Omental fat pad (tissue), 3 donors: ENCODE measurements at regions not wholly inside any gene's neighbourhood (a gene's known extent, or its start where the extent isn't known, plus 50 kb on each side); places are given as distances from the start of the nearest gene placed in this dataset.

ENCODE experiments used
- ATAC-seq: fragments of 150-250 bp; one replicate; pipeline ENCODE4 v1.9.1; 2016; ENCODE audit warnings: mild to moderate bottlenecking, moderate library complexity; ENCODE audit not compliant: low FRiP score
- DNase-seq: peaks from one replicate; pipeline ENCODE4 v3.0.0-alpha.2; 2019; ENCODE audit warnings: low spot score
- TF ChIP-seq, protein P1 (sequence below), 3 donors: fragments of 450-650 bp; IDR thresholded peaks; one replicate each; pipeline ENCODE4 v1.5.1; 2016 to 2017; ENCODE audit warnings: antibody characterized with exemption in 3 of 3, mild to moderate bottlenecking in 3 of 3, moderate library complexity in 2 of 3

DNA sequence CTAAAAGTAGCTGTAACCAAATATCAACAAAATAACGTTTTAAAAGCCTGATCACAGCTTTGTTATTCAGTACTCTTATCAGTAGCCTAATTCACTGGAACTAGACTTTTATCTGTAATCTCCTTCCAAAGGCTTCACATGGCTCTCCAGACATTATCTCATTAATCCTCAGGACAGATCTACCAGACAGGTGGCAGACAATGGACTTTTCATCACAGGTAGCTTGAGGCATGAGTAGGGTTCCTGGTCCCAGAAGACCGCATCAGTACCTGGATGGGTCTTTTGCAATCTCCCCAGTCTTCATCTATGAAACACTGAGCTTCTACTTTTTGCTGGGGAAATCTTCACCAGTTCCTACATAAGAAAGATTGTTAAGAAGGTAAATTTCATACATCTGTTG is 132.2 kb upstream of the FOXD3 start:
- DNase-seq: no peak
- no peak for ATAC-seq
- TF ChIP-seq, protein P1, sequence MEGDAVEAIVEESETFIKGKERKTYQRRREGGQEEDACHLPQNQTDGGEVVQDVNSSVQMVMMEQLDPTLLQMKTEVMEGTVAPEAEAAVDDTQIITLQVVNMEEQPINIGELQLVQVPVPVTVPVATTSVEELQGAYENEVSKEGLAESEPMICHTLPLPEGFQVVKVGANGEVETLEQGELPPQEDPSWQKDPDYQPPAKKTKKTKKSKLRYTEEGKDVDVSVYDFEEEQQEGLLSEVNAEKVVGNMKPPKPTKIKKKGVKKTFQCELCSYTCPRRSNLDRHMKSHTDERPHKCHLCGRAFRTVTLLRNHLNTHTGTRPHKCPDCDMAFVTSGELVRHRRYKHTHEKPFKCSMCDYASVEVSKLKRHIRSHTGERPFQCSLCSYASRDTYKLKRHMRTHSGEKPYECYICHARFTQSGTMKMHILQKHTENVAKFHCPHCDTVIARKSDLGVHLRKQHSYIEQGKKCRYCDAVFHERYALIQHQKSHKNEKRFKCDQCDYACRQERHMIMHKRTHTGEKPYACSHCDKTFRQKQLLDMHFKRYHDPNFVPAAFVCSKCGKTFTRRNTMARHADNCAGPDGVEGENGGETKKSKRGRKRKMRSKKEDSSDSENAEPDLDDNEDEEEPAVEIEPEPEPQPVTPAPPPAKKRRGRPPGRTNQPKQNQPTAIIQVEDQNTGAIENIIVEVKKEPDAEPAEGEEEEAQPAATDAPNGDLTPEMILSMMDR (IDR thresholded peaks at IDR 0.05): no peak

DNA sequence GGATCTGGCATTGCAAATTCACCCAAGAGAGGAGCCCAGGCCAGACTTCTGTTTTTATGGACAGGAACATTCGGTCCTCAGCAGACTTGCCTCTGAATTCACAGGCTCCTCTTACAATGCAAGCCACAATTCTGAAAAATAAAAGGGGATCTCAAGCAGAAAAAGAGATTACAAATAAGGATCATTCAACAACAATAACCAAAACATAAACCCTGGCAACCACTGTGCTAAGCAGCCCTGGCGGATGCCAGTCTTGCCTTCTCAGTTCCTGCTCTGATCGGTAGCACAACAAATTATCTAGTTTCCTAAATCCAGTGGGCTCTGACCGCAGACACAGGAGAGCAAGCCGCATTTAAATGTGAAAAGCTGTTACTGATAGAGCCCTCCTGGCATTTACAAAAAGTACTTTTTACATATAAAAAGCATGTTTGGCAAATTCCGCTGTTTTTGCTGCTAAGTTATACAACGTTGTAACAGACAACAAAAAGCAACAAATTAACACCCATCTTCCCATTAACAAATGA is 123.4 kb upstream of the FOXD3 start:
- ATAC-seq (no peak), DNase-seq (no peak)
- TF ChIP-seq, protein P1 (IDR thresholded peaks at IDR 0.05): no peak

DNA sequence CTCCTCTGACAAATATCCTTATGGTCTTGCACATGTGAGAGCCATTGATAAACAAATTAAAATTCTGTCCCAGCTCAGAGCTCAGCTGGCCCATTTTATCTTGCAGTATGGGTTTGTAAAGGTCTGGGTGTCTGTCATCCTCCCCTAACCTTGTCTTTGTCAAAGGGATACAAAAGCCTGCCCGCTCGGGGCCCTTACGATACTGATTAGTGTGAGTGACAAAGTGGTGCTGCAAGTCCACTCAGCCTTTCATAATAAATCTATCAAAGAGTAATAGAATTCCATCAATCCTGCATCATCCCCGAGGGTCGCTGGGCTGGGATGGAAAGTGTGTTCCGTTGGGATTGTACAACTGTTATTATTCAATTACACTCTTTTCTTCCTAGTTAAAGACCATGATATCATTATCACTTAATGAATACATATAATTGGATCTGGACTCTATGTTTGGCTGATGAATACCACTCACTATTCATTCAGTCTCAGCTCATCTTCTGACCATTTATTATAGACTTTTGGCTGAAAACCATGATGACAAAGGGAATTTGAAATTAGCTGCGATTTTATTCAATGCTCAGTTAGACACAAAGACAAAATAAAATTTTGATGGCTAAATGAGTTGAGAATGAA is 122.5 kb upstream of the FOXD3 start:
- ATAC-seq: no peak
- TF ChIP-seq, protein P1 (IDR thresholded peaks at IDR 0.05): no peak
- DNase-seq: no peak

DNA sequence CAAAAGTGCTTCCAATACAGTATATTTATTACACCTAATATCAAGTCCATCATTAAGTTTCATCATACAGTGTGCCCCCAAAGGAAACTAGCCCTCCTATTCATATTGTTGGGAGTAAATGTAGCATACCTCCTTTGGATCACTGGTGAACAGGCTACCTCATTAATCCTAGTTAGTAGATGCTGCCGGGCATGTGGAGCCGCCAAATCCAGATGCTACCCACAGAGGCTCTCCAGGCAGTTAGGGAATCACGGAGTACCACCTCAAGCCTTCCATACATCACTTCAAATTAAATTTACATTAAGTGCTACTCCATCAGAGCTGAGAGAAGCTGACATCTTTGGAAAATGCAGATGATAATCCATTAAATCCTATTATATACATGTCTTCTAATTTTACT is 121.7 kb upstream of the FOXD3 start:
- TF ChIP-seq, protein P1 (IDR thresholded peaks at IDR 0.05): no peak
- ATAC-seq (no peak), DNase-seq (no peak)

DNA sequence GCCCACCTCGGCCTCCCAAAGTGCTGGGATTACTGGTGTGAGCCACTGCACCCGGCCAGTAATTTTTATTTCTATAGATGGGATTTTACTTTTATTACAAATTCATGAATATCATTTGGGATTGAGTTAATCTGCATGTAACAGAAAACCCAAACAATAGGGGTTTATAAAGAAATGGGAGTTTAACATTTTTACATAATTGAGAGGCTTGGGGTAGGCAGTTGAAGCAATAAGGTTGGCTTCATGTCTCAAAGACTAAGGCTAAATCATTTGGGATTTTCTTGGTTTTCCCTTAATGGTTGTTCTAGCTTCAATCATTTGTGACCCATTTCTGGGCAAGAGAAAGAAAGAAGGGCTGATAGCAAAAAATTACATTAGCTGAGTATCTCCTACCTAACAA is 118.7 kb upstream of the FOXD3 start:
- no peak for ATAC-seq
- DNase-seq: no peak
- TF ChIP-seq, protein P1 (IDR thresholded peaks at IDR 0.05): no peak

DNA sequence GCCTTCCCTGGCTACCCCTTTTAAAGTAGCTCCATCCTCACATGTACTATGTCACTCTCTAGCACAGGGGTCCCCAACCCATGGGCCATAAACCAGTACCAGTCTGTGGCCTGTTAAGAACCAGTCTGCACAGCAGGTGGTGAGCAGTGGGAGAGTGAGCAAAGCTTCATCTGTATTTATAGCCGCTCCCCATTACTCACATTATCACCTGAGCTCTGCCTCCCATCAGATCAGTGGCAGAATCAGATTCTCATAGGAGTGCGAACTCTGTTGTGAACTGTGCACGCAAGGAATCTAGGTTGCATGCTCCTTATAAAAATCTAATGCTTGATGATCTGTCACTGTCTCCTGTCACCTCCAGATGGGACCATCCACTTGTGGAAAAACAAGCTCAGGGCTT is 116.6 kb upstream of the FOXD3 start:
- TF ChIP-seq, protein P1 (IDR thresholded peaks at IDR 0.05): no peak
- DNase-seq (no peak), ATAC-seq (no peak)

DNA sequence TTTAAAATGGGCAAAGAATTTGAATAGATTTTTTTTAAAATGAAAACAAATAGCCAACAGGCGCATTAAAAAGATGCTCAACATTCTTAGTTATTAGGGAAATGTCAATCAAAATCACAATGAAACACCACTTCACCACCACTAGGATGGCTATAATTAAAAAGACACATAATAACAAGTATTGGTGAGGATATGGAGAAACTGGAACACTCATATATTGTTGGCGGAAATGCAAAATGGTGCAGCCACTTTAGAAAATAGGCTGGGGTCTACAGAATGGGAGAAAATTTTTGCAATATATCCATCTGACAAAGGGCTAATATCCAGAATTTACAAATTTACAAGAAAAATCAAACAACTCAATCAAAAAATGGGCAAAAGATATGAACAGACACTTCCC is 107.8 kb upstream of the FOXD3 start:
- DNase-seq (no peak), ATAC-seq (no peak)
- TF ChIP-seq, protein P1 (IDR thresholded peaks at IDR 0.05): no peak
